Coronary artery (tissue), 2 donors: ENCODE measurements at regions not wholly inside any gene's neighbourhood (a gene's known extent, or its start where the extent isn't known, plus 50 kb on each side); places are given as distances from the start of the nearest gene placed in this dataset.

Experiments used
- DNase-seq: peaks from one replicate; pipeline ENCODE4 v3.0.0-alpha.2; 2017; ENCODE audit warnings: low spot score
- H3K27ac ChIP-seq, 2 donors: fragments of 200-600 bp; sonication (generic); one replicate each; pipeline ENCODE4 v1.5.1; 2016 to 2019
- H3K4me3 ChIP-seq: fragments of 200-600 bp; sonication (generic); 2 replicates; pipeline ENCODE4 v1.5.1; 2016; ENCODE audit warnings: mild to moderate bottlenecking, moderate library complexity
- TF ChIP-seq, protein P1 (sequence below): fragments of 200-600 bp; sonication (generic); IDR thresholded peaks from one replicate; pipeline ENCODE4 v1.5.1; 2019; ENCODE audit warnings: antibody characterized with exemption

DNA sequence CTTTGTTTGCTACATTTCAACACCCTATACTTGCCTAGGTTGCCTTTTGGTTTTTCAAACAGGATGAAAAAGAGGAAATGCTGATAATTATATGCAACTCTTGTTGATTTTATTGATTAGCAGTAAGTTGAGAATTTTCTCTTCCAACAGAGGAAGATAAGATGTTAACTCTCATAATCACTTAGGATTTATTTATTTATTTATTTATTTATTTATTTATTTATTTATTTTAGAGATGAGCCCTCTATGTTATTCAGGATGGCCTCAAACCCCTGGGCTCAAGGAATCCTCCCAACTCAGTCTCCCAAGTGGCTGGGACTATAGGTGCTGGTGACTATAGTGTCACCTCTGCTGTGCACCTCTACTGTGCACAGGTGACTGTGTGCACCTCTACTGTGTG, 111.4 kb upstream of the GLS start:
- TF ChIP-seq, protein P1, sequence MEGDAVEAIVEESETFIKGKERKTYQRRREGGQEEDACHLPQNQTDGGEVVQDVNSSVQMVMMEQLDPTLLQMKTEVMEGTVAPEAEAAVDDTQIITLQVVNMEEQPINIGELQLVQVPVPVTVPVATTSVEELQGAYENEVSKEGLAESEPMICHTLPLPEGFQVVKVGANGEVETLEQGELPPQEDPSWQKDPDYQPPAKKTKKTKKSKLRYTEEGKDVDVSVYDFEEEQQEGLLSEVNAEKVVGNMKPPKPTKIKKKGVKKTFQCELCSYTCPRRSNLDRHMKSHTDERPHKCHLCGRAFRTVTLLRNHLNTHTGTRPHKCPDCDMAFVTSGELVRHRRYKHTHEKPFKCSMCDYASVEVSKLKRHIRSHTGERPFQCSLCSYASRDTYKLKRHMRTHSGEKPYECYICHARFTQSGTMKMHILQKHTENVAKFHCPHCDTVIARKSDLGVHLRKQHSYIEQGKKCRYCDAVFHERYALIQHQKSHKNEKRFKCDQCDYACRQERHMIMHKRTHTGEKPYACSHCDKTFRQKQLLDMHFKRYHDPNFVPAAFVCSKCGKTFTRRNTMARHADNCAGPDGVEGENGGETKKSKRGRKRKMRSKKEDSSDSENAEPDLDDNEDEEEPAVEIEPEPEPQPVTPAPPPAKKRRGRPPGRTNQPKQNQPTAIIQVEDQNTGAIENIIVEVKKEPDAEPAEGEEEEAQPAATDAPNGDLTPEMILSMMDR: no peak
- no peak for DNase-seq
- Histone ChIP-seq H3K4me3 (no peak overlapping the region), H3K27ac (no peak overlapping the region)

DNA sequence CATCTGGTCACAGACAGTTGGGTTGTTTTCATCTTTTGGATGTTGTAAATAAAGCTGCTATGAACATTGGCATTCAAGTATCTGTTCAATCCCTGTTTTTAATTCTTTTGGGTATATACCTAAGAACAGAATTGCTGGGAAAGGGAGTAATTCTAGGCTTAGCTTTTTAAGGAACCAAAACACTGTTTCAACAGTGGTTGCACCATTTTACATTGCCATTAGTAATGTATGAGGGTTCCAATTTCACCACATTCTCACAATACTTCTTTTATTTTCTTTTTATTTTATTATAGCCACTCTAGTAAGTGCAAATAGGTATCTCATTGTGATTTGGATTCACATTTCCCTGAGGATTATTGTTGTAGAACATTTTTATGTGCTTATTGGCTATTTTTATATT, 108.9 kb upstream of the GLS start:
- TF ChIP-seq, protein P1: no peak
- Histone ChIP-seq H3K27ac (no peak overlapping the region), H3K4me3 (no peak overlapping the region)
- no peak for DNase-seq

DNA sequence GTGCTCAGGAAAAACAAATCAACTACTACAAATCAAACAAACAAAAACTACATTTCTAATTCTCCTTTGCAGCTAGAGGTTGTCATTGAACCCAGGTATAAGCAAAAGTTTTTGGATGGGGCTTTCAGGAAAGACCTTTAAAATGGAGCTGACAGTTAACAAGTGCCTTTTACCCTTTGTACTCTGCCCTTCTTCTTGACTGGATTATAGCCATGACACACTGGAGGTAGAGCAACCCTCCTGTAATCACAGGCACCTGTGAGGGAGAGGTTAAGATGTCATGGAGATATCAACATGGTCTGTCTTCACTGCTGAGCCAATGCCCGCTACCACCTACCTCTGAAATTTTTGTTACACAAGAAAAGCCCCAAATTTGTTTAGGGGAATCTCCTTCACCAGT, 100.0 kb upstream of the GLS start:
- no peak overlapping the region for H3K27ac ChIP-seq
- no peak for DNase-seq
- H3K4me3 ChIP-seq: no peak overlapping the region
- TF ChIP-seq, protein P1: no peak

DNA sequence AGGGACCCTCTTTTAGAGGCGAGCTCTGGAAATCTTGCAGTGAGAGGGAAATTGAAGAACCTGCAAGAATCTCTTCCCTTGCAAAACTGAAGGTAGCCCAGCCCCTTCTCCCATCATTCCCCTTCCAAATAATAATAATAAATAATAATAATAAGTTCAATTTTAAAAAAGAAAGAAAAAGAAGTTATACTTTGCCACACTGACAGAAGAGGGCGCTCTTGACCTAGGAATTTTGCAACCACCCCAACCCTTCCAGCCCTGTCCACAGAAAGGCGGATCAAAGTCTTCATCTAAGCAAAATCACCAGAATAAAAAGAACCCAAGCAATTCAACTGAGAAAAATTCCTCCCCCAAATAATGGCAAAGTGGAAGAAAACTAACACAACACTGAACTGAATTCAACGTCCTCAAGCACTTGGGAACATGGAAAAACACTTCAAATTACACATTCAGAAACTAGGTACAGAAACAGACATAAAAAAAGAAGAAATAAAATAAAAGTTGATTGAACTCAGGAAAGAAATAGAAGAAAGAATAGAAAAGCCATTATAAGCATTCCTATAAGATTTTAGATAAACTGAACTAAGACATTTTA, 98.9 kb upstream of the GLS start:
- Histone ChIP-seq H3K4me3 (no peak overlapping the region), H3K27ac (no peak overlapping the region)
- no peak for DNase-seq
- TF ChIP-seq, protein P1: peak; percentile 52

DNA sequence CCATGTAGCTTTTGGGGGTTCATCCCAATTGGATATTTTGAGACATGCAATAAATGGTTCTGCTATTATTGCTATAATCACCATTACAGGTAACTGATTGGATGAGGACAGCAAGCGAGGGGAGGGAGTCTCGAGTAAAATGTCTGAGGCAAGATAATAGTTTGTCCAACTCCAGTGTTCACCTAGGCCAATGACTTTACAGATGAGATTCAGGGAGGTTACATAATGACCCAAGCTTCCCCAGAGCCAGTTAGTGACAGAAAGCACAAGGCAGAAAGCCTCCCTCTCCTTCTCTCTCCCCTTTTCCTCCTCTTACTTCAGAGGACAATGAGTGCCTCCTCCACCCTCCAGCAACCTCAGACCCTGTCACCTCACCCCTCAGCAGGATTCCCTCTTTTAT, 98.4 kb upstream of the GLS start:
- H3K27ac ChIP-seq: no peak overlapping the region
- TF ChIP-seq, protein P1: no peak
- no peak for DNase-seq
- no peak overlapping the region for H3K4me3 ChIP-seq

DNA sequence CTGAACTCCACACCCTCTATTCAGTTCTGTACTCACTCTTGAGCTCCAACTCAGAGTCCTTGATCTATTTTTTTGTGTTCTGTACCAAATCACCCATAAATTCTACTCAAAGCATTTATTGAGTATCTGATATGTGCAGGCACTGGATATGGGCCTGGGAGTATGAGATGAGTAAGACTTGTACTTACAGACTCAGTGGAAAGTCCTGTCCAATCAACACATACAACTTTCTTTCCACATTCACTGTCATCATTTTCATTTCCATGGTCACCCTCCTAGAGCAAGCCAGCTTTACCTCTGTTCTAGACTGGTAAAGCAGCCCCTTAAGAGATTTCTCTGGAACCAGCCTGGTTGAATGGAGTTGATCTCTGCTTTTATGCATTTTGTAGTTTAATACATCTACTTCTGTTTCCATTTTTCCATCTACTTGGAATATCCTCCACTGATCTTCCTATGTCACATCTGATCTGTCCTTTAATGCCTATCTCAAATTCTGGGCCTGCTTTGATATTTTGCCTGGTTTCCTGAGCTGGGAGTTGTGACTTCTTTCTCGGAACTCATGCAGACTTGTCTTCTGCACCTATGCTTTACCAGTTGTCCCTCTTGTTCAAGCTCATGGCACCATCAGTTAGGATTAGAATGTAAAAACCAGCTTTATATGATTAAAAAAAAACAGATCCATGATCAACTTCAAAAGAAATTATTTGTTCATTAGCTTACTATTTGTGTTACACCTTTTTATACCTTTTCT, 96.9 kb upstream of the GLS start:
- no peak overlapping the region for H3K4me3 ChIP-seq
- TF ChIP-seq, protein P1: no peak
- no peak overlapping the region for H3K27ac ChIP-seq
- DNase-seq: no peak

DNA sequence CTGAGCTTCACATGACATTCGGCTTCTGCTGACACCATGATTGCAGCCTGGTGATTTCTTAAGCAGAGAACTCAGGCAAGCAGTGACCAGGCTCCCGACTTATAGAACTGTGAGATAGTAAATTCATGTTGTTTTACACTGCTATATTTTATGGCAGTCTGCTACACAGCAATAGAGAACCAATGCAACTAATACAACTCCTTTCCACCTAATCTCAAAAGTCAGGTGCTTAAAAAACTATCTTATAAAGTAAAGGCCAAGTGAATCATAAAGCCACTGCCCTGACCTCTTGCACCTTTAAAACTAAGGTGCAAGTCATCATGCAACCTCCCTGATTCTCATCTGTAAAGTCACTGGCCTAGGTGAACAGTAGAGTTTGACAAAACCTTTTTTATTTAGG, 95.3 kb upstream of the GLS start:
- H3K4me3 ChIP-seq: no peak overlapping the region
- no peak overlapping the region for H3K27ac ChIP-seq
- TF ChIP-seq, protein P1: no peak
- DNase-seq: no peak
